A549 (cell line): ENCODE measurements at regions not wholly inside any gene's neighbourhood (a gene's known extent, or its start where the extent isn't known, plus 50 kb on each side); places are given as distances from the start of the nearest gene placed in this dataset.

Experiments used
- ATAC-seq, 2 experiments: fragments of 200-7000 bp in 1 of 2; fragments of >200 bp in 1 of 2; cut with Nextera tagmentation in 1 of 2; cut with Tn5 transposase in 1 of 2; 3 replicates each; pipeline versions ENCODE4 v1.8.0 to v1.9.1; 2018 to 2020; ENCODE audit warnings: mild to moderate bottlenecking in 1 of 2, moderate library complexity in 1 of 2
- CTCF ChIA-PET: fragments of 300-600 bp; sonication (Branson Sonifier 250); formaldehyde crosslinking; extraction: SDS; loops from one replicate; lab custom pipeline; 2021; ENCODE audit warnings: antibody characterized with exemption, inconsistent platforms; lab: Yijun Ruan, JAX
- POLR2A ChIA-PET: fragments of 350-600 bp; formaldehyde crosslinking; extraction: SDS; loops from one replicate; lab custom pipeline; 2021; ENCODE audit warnings: antibody characterized with exemption, inconsistent platforms; lab: Yijun Ruan, JAX
- DNase-seq, 2 experiments: peaks; one replicate each; pipeline versions ENCODE4 v3.0.0 to v3.0.0-alpha.2; 2011 to 2016; ENCODE audit warnings: low read depth in 1 of 2, low spot score in 1 of 2
- FAIRE-seq: peaks from 2 replicates; lab custom pipeline; 2011; peaks lifted over from hg19 to GRCh38; lab: Jason Lieb, UNC
- H3K27ac ChIP-seq, 2 experiments: fragments of >200 bp; sonication (Bioruptor Twin); formaldehyde crosslinking; 3 replicates each; pipeline ENCODE4 v1.5.1; 2016 to 2017
- H3K4me1 ChIP-seq: fragments of >200 bp; sonication (Bioruptor Twin); formaldehyde crosslinking; 3 replicates; pipeline ENCODE4 v1.6.1; 2016
- H3K4me2 ChIP-seq: fragments of >200 bp; sonication (Bioruptor Twin); formaldehyde crosslinking; 3 replicates; pipeline ENCODE4 v1.6.1; 2016
- H3K4me3 ChIP-seq: fragments of >200 bp; sonication (Bioruptor Twin); formaldehyde crosslinking; 3 replicates; pipeline ENCODE4 v1.5.1; 2016
- H3K9me3 ChIP-seq: fragments of >200 bp; sonication (Bioruptor Twin); formaldehyde crosslinking; 3 replicates; pipeline ENCODE4 v1.6.1; 2016
- BHLHE40 ChIP-seq: IDR thresholded peaks from 2 replicates; pipeline ENCODE4 v1.6.1; 2012; ENCODE audit warnings: low read depth, low read length, inconsistent platforms
- CBX2 ChIP-seq: fragments of 200-600 bp; sonication (generic); IDR thresholded peaks from 2 replicates; pipeline ENCODE4 v1.6.1; 2016; ENCODE audit warnings: low read depth, mild to moderate bottlenecking, borderline replicate concordance
- CBX8 ChIP-seq: fragments of 200-600 bp; sonication (generic); IDR thresholded peaks from 2 replicates; pipeline ENCODE4 v1.6.1; 2016
- CHD2 ChIP-seq: fragments of 150-350 bp; IDR thresholded peaks from 2 replicates; pipeline ENCODE4 v1.6.1; 2014; ENCODE audit warnings: low read length; ENCODE audit not compliant: partially characterized antibody
- EP300 ChIP-seq, 2 experiments: fragments of >200 bp; sonication (Bioruptor Twin); formaldehyde crosslinking; IDR thresholded peaks; 2 replicates in 1 of 2; 3 replicates in 1 of 2; pipeline ENCODE4 v1.6.1; 2016 to 2017
- HDAC2 ChIP-seq: fragments of 200-600 bp; sonication (generic); IDR thresholded peaks from 2 replicates; pipeline ENCODE4 v1.6.1; 2016
- HOXA7 ChIP-seq: fragments of 250-450 bp; sonication (Bioruptor Pico); IDR thresholded peaks from 2 replicates; pipeline ENCODE4 v1.5.0; 2020; ENCODE audit warnings: mild to moderate bottlenecking, moderate library complexity
- JUNB ChIP-seq: fragments of >200 bp; sonication (Bioruptor Twin); formaldehyde crosslinking; IDR thresholded peaks from 2 replicates; pipeline ENCODE4 v1.6.1; 2016
- MAZ ChIP-seq: fragments of 150-350 bp; IDR thresholded peaks from 2 replicates; pipeline ENCODE4 v1.6.1; 2014; ENCODE audit warnings: antibody characterized with exemption, low read depth, low read length, borderline replicate concordance
- NR3C1 ChIP-seq: fragments of >200 bp; sonication (Bioruptor Twin); formaldehyde crosslinking; IDR thresholded peaks from 3 replicates; pipeline ENCODE4 v1.6.1; 2017
- RFX5 ChIP-seq: fragments of 450-650 bp; IDR thresholded peaks from 2 replicates; pipeline ENCODE4 v1.7.1; 2014; ENCODE audit warnings: antibody characterized with exemption, mild to moderate bottlenecking, moderate library complexity
- SREBF2 ChIP-seq: fragments of 450-650 bp; IDR thresholded peaks from 2 replicates; pipeline ENCODE4 v1.6.1; 2014; ENCODE audit warnings: mild to moderate bottlenecking, moderate library complexity
- ZSCAN20 ChIP-seq: fragments of 250-450 bp; sonication (Bioruptor Pico); IDR thresholded peaks from 2 replicates; pipeline ENCODE4 v1.8.0; 2022; ENCODE audit warnings: mild to moderate bottlenecking, moderate library complexity
- WGBS: methylation state at CpG from one replicate; pipeline ENCODE4 v1.1.6; 2017; ENCODE audit errors: missing lambda C conversion rate; 5-methylcytosine and 5-hydroxymethylcytosine counted together
- TF ChIP-seq, protein P1 (sequence below): fragments of >200 bp; sonication (Bioruptor Twin); formaldehyde crosslinking; IDR thresholded peaks from 2 replicates; pipeline ENCODE4 v1.6.1; 2016
- TF ChIP-seq, protein P2 (sequence below): IDR thresholded peaks from 2 replicates; pipeline ENCODE4 v1.6.1; 2012; ENCODE audit warnings: low read depth, borderline replicate concordance
- TF ChIP-seq, protein P3 (sequence below): fragments of 250-450 bp; sonication (Bioruptor Pico); IDR thresholded peaks from 2 replicates; pipeline ENCODE4 v1.5.0; 2020; ENCODE audit warnings: low read depth, mild to moderate bottlenecking, moderate library complexity

DNA sequence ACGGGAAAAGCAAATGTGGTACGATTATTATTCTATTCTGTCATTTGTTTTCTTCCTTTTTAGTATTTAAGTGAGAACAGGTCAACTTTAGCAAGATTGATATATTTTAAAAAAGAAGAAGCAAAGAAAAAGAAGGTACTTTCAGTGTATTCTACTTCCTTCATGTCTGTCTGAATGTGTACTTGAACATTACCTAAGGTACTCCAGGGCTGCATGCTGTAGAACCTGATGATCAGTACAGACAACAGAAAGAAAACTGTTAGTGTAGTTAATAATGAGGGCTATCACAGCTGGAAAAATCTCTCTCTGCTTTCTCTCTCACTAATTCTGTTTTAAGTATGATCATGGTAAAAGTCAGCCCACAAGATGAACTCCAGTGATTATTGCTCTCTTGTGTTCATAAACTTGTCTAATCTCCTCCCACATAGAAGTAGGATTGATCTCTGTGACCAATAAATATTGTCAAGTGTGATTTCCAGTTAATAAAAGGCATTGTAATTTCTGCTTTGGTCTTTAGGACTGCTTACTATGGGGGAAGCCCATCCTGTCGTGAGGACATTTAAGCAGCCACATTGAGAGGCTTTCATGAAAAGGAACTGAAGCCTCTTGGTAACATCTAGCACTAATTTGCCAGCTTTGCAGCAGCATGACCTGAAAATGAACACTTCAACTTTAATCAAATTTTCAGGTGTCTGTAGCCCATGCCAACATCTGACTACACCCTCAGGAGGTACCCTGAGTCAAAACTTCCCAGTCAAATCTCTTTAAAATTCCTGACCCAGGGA, 864.0 kb upstream of the ACO1 start (continued):
- TF ChIP-seq BHLHE40, result no peak
- TF ChIP-seq, protein P1, sequence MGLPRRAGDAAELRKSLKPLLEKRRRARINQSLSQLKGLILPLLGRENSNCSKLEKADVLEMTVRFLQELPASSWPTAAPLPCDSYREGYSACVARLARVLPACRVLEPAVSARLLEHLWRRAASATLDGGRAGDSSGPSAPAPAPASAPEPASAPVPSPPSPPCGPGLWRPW, result no peak
- no peak for TF ChIP-seq CBX2
- TF ChIP-seq, all 56 proteins: peak for 0

DNA sequence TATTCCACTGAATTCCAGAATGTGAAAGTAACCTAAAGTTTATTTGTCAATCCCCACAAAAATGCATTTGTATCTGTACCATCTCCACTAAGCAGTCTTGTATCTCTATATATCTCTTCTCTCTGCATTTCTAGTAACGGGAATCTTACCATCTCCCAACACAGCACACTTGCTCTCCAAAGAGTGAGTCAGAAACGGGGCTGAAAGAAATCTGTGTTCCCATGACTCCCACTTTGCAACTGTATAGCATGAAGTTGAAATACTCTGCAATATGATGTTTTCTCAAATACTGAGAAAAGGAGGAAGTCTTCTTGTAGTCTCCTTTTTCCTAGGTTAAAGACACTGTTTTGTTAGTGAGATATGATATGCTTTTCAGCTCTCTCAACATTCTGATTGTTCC, 848.8 kb upstream of the ACO1 start:
- no peak overlapping the region for H3K4me2 ChIP-seq
- CTCF ChIA-PET, result no interaction called here
- H3K27ac ChIP-seq, result no peak overlapping the region
- ATAC-seq (no peak), FAIRE-seq (no peak), DNase-seq (no peak)
- TF ChIP-seq HDAC2 (no peak), MAZ (no peak), EP300 (IDR thresholded peaks at IDR 0.05) (no peak), SREBF2 (no peak), JUNB (no peak), HOXA7 (CRISPR knock-in tag) (no peak), RFX5 (no peak)
- TF ChIP-seq, protein P2, sequence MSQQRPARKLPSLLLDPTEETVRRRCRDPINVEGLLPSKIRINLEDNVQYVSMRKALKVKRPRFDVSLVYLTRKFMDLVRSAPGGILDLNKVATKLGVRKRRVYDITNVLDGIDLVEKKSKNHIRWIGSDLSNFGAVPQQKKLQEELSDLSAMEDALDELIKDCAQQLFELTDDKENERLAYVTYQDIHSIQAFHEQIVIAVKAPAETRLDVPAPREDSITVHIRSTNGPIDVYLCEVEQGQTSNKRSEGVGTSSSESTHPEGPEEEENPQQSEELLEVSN, result no peak
- POLR2A ChIA-PET, result no interaction called here
- WGBS, result 2% methylated on average over 2 of the region's 2 CpGs
- H3K9me3 ChIP-seq, result no peaks in the 10 kb centered on the region
- no peak overlapping the region for H3K4me3 ChIP-seq
- no peaks in the 10 kb centered on the region for H3K4me1 ChIP-seq

DNA sequence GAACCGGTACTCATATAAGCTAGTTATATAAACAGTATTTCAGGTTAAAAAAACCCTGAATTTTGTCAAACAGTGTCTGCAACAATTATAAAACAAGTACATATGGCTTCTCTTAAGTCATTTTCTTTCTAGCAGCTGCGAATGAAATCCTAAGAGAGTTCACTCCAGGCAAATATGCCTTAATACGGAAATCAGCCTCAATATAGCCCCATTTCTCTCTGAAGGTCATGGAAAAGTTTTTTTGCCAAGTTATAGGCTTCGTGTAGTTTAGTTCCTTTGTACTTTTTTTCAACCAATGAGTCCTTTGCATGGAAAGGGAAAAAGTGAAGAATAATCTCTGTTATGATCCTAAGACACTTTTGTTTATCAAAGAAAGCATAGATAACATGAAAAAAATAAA, 848.0 kb upstream of the ACO1 start:
- Histone ChIP-seq H3K9me3 (no peaks in the 10 kb centered on the region), H3K4me3 (no peak overlapping the region), H3K27ac (no peak overlapping the region), H3K4me2 (no peak overlapping the region), H3K4me1 (no peaks in the 10 kb centered on the region)
- no peak for FAIRE-seq
- CTCF ChIA-PET, result no interaction called here
- POLR2A ChIA-PET, result no interaction called here
- DNase-seq, result no peak
- no peak for TF ChIP-seq ZSCAN20 (CRISPR knock-in tag)
- WGBS, result 5% methylated on average over 4 of the region's 4 CpGs
- ATAC-seq, result no peak

DNA sequence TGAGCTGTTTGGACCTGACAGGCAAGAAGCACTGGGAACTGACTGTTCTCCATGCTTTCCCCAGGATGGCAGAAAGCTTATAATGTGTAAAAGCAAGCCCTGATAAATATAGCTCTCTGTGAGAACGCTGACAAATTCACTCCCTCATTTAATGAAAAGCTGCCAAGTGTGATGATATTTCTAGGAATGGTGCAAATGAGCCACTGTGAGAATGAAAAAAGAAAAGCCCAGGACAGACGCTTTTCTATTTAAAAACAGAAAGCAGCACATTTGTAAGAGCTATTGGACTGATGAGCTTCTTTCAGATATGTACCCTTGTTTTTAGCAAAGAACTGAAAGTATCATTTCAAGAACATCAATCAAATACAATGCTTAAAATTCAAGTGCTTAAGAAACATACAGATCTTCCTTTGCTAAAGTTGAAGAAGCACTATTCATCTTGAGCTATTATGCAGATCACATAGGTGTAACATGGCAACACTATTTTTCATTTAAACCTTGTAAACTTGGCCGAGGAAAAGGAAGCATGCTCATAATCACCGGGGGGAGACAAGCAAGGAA, 842.6 kb upstream of the ACO1 start:
- WGBS, result 7% methylated on average over 4 of the region's 4 CpGs
- TF ChIP-seq CBX8 (no peak), MAZ (no peak), CBX2 (no peak), NR3C1 (no peak)
- TF ChIP-seq, protein P2, result no peak
- TF ChIP-seq, all 56 proteins: peak for 0
- Histone ChIP-seq H3K9me3 (no peaks in the 10 kb centered on the region), H3K4me2 (no peak overlapping the region), H3K4me3 (no peak overlapping the region), H3K4me1 (no peaks in the 10 kb centered on the region), H3K27ac (no peak overlapping the region)
- POLR2A ChIA-PET, result no interaction called here
- DNase-seq (no peak), FAIRE-seq (no peak), ATAC-seq (no peak)
- CTCF ChIA-PET, result no interaction called here

DNA sequence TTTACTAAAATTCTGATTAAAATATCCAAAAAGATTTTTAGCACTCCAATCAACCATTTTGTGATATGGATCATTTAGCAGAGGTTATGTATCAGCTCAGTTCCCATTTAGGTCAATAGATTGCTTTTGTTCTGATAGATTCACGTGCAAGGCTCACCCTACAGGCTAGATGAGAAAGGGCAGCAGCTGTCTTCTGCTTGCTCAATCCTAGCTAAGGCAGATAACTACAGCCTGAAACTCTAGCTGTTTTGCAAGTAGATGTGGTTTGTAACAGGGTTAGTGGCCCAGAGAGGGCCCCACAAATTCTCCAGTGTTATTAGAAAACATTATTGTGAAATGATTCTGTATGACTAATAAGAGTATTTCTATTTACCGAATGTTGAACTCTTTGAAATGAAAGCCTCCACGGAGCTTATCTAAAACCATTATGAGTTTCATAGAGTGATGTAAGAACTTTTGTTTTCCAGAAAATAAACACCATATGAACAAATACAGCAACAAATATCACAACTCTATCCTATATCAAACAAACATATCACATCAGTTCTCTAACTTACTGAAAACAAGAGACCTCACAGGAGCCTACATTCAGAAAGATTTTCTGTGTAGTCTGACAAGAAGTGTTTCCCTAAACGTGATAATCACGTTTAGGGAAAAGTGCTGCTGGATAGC, 841.9 kb upstream of the ACO1 start:
- no peaks in the 10 kb centered on the region for H3K4me1 ChIP-seq
- DNase-seq (peak in 1 of 2 experiments; percentile 18), ATAC-seq (peak; percentile 69 to 74; a peak in 5 of 6 replicates), FAIRE-seq (no peak)
- ChIA-PET POLR2A (no interaction called here), CTCF (interaction anchor here (0.5 kb wide), 1 partner anchor 1126 kb away, joined by 3 read pairs; no protein-coding TSS in a partner anchor)
- H3K4me2 ChIP-seq, result no peak overlapping the region
- no peak overlapping the region for H3K4me3 ChIP-seq
- no peaks in the 10 kb centered on the region for H3K9me3 ChIP-seq
- TF ChIP-seq CHD2, result no peak
- TF ChIP-seq, protein P3, sequence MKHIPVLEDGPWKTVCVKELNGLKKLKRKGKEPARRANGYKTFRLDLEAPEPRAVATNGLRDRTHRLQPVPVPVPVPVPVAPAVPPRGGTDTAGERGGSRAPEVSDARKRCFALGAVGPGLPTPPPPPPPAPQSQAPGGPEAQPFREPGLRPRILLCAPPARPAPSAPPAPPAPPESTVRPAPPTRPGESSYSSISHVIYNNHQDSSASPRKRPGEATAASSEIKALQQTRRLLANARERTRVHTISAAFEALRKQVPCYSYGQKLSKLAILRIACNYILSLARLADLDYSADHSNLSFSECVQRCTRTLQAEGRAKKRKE (CRISPR knock-in tag), result no peak
- 3% methylated on average over 5 of the region's 5 CpGs for WGBS
- no peak overlapping the region for H3K27ac ChIP-seq
